Left kidney (tissue), 1 donor: ENCODE measurements at regions not wholly inside any gene's neighbourhood (a gene's known extent, or its start where the extent isn't known, plus 50 kb on each side); places are given as distances from the start of the nearest gene placed in this dataset.
"Not testable (repeated sequence)": the region's sequence is repeated elsewhere in the genome, so short reads cannot be mapped to it uniquely, and the experiment has no call there.

ENCODE experiments used
- DNase-seq: peaks from one replicate; pipeline ENCODE4 v3.0.0-alpha.2; 2013

DNA sequence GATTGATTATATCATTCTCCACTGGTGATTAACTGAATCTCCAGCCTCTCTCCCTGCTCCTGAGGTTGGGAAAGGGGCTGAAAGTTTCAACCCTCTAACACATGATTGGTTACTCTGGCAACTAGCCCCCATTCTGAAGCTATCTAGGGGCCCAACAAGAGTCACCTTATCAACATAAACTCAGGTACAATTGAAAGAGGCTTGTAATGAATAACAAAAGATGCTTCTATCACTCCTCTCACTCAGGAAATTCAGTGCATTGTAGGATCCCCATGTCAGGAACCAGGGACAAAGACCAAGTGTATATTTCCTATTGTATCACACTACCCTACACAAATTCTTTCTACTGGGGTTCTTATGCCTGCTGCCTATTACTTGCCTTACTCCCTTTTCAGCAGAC lies 123.9 kb upstream of the SLC13A1 start:
- no peak for DNase-seq

DNA sequence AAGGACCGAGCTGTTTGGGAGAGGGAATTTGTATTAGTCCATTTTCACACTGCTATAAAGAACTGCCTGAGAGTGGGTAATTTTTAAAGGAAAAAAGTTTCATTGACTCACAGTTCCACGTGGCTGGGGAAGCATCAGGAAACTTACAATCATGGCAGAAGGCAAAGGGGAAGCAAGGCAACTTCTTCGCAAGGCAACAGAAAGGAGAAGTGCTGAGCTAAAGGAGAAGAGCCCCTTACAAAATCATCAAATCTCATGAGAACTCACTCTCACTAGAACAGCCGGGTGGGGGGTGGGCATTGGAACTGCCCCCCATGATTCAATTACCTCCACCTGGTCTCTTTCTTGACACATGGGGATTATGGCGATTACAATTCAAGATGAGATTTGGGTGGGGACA lies 121.8 kb upstream of the SLC13A1 start:
- DNase-seq, result not testable (repeated sequence)

DNA sequence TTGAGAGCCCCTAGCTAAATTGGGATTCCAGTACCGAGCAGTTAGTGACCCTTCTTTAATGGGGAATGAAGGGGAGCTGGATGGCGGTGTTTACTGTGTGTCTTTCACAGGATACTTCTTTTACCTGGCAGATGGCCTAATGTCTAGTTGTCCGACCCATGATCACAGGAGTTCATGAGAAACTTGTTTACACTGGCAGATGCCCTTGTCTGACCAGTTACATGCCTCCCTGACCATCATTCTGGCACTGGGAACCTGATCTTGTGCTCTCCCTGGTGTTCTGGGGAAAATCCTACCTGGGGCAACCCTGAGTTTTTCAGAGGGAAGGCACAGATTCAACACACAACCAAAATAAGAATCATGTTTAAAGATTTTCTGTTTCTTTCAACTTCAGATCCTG lies 120.1 kb upstream of the SLC13A1 start:
- DNase-seq, result no peak

DNA sequence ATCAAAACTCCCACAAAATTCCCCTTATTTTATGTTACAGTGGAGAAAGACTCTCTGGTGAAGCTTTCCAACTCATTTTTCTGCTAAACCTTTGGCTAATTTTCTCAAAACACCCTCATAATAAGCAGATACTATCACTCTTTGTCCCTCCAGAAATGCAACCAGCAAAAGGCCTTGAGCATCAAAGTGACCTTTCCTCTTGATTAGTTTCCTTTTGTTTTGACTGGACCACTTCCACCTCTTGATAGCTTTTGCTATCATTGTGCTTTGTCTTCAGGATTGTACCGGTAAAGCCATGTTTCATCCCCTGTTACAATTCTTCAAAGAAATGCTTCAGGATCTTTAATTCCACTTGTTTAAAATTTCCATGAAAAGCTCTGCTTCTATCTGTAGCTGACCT lies 115.1 kb upstream of the SLC13A1 start:
- DNase-seq, result no peak

DNA sequence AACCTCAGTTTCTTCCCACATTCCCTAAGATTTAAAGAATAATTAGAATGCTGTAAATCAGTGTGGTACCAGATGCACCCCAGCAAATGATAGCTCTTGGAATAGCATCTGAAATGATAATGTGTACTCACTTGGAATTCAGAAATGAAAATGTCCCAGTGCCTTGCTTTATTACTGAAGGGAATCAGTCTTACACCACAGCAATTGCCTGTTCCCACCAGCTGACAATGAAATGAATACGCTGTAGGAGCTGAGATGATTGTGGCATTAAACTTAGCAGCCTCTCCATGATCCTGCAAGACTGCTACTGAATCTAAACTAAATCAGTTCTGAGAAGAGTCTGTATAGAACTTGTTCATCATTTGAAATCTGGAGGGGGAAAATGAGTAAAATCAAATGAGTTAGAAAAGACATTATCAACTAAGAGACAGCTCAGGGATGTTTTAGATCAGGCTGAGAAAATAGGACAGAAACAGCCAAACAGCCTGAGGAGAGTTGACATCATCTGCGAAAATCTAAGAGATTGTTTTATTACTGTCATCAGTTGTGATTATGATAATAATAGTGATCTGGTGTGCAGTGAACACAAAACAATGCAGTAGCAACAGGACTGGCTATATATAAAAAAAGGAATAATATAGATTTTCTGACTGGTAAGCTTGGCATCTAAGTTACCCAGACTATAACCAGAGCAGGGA lies 108.6 kb upstream of the SLC13A1 start:
- DNase-seq, result no peak

DNA sequence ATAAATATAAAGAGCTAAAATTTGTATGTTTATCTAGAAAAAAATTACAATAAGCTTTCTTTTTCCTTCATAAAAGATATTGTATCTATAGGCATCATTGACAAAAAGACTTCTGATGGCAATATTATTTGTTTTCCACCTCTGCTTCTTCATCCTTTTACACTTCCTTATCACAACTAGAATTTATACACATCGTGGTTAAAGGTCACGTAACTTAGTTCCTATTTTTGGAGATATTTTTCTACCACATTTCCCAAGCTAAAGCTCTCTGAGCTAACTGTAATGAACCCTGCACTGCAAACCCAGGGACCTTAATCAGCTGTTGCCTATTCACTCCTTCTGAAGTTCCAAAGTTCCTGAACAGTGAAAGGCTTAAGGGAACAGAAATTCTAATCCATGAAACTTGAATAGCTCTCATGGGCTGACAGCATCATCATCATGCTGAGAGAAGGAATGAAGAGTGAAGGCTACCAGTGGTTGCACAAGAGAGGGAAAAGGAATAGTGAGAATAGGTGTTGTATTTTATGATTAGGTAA lies 106.1 kb upstream of the SLC13A1 start:
- DNase-seq, result no peak

DNA sequence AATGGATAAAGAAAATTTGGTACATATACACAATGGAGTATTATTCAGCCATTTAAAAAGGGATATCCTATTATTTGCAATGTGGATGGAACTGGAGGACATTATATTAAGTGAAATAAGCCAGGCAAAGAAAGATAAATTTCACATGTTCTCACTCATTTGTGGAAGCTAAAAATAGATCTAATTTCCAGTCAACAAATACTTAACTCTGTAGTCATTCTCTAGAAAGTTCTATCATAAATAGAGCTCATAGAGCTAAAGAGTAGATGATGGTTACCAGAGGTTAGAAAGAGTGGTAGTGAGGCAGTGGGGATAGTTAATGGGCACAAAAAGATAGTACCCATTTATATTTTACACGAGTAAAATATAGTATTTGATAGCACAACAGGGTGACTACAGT lies 104.2 kb upstream of the SLC13A1 start:
- DNase-seq, result no peak

DNA sequence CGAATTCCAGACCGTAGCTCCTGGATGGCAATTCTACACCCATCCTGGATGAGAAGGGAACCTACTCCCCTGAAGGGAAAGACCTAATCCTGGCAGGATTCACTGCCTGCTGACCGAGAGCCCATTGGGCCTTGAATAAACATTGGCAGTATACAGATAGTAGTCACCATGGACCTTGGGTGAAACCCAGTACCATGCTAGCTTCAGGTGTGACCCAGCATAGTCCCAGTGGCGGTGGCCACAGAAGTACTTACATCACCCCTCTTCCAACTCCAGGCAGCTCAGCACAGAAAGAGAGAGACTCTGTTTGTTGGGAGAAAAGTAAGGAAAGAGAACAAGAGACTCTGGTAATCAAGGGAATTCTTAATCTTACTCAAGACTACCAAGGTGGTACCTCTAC lies 97.2 kb upstream of the SLC13A1 start:
- DNase-seq, result no peak

DNA sequence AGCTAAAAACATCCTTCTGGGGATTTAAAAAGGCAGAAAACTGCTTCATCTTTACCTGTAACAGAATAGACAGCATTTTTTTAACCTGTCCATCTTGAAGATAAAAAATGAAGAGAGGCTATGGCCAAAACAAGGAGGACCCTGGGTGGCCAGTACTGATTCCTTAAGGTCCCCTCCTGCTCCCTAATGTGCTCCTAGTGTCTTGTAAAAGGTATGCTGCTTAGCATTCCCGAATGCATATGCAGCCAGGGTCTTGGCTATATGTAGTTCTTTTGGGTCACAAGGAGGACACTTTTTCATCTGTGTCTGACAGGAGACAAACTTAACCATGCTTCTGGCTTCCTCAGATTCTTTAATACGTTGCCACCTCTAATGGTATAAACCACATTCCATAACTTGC lies 93.9 kb upstream of the SLC13A1 start:
- DNase-seq, result no peak

DNA sequence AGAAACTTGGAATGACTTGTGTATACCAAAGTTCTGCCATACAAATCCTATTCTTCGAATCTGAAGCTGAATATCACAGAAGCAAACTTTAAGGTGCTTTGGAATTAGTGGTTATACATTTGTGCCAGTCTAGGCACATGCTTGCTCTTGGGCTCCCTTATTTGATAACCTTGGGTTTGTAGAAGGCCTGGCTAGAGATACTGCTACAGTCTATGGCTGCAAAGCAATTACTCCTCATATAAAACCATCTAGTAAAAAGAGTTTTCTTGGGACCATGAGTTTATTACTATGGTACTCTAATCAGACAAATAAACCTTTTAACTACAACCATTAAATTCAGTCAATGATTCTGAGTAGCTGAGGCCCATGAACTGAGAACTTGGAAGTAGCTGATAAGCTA lies 92.5 kb upstream of the SLC13A1 start:
- no peak for DNase-seq

DNA sequence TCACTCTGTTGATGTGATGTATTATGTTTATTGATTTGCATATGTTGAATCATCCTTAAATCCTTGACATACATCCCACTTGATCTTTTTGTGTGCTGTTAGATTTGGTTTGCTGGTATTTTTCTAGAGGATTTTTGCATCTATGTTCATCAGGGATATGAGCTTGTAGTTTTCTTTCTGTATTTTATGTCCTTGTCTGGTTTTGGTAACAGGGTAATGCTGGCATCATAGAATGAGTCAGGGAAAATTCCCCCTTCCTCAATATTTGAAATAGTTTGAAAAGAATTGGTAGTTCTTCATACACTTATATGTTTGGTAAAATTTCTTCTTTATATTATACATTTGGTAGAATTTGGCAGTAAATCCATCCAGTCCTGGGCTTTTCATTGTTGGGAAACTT lies 89.4 kb upstream of the SLC13A1 start:
- no peak for DNase-seq

DNA sequence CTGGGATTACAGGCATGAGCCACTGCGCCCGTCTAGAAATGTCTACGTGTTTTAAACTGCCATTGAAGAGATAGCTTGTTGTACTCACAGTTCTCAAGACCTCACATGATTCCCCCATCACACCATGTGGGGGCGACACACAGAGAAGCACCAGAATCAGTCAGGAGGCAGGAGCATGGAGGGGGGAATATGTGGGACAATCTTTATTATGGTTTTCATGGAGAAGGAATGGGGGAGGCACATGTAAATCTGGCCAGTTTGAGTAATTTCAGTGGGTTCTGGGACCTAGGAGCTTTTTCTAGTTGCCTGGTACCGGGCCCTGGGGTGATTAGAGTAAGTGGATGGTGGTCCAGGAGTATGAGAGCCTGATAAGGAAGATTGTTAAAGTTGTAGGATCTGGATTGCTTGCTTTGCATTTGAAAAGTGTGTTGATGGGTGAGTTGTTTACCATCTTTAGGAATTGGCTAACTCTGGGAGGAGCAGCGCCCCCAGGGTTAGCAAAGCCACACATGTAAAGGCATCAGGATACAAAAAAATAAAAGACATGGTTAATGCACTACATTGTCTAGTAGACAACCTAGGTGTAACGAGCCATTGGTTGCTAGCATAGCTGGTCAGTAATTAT lies 85.4 kb upstream of the SLC13A1 start:
- DNase-seq, result no peak

DNA sequence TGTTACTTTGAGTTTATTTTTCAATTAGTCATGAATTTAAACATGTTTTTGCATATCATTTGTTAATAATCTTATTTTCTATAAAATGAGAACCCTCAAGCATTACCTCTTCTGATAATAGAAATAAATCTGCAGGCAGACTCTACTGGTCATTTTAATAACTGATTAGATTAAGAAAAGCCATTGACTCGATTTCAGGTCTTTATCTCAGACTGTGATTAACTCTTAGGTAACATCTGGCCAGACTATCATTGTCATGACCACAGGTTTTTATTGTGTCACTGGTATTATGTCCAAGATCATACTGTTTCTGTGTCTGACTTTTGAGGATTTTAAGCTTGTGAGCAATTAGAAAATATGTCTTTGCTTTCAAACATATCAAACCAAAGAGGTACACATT lies 83.6 kb upstream of the SLC13A1 start:
- DNase-seq, result no peak

DNA sequence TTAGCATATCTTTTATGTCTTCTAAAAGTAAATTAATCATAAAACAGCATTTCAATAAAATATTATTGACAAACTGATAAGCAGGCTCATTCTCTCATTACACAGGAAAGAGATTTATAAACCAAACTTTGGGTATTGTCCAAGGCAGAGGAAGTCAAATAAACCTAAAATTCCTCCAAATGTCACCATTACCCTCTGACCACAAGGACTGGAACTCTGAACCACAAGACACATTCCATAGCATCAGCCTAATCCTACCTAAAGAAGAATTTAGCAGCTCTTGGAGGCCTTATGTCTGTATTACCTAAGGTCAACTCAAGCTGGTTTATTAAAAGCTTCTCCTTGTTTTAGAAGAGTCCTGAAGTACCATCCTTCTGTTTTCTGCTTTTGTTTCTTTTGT lies 82.4 kb upstream of the SLC13A1 start:
- DNase-seq, result no peak

DNA sequence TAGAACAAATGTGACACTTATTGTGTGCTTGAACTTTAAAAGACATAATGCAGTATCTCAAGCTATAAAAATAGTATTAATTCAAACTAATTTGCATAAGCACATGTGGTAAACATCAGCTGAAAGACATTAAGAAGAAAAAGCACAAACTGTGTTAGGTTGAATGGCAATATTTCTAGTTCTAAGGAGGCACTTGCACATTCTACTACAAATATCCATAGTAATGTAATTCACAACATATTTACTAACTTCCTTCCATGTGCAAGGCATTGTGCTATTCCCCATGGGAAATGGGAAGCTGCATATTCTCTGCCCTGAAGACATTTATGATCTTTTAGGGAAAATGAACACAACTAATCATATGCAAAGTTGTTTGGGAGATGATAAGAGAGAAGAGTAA lies 80.2 kb upstream of the SLC13A1 start:
- no peak for DNase-seq

DNA sequence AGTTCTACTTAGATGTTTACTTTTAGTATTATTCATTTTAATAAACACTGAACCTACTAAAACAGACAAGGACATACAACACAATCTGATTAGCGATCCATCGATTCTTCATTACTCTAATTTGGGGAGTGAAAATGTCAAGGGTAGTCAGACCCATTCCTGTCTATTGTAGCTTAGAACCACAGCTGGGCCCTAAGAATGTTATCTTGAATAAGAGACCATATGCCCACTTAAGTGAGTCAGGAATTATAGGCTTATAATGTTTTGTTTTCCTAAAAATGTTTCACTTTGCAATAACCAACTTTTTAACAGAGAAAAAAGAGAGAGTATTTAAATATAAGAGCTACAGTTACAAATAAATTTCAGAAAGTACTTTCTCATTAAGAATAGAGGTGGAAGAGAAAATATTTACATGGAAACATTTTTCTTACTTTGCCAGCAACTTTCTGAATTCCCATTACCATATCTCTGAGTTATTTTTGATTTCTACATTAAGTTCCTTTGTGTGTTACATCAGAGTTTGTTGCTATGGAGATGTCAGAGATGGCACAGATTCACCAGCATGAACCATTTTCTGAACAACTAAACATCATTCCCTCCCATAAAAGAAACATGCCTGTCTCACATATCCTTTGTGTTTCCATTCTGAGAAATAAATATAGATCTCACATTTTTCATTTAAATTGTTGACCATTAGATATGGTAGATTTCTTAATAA lies 75.4 kb upstream of the SLC13A1 start:
- DNase-seq, result no peak

DNA sequence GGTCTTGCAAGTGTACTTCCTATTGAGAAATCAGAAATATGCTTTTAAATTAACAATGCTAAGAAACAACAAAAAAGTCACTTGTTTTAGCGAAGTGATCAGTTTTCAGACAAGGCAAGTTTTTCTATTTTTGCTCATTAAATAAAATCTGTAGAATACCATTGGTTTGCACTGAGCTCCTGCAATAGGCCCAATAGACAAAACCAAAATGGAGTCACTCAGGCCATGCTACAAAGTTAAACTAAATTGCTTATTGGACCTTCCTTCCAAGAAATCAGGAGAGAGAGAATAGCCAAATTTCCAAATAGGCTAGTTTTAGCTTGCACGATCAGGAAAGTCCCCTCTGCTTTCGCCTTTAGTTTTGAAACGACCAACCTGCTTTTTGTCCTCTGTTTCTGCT lies 73.4 kb upstream of the SLC13A1 start:
- no peak for DNase-seq

DNA sequence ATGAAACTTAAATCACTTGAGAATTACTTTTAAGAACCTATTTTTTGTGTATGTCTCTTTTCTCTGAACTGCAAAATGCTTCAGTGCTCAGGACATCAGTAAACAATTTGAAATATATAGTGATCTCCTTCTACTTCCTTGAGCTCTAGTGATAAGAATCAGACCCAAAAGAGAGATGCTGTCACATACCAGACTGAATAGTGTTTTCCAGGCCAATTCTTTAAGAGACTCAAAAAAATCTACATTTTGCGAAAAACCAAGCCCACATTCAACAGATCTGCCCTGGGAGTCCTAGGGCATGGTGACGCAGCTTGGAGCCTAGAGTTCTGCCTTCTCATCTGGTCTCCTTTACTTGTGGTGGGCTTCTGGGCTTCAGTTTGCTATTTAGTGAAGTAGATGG lies 72.1 kb upstream of the SLC13A1 start:
- DNase-seq, result no peak

DNA sequence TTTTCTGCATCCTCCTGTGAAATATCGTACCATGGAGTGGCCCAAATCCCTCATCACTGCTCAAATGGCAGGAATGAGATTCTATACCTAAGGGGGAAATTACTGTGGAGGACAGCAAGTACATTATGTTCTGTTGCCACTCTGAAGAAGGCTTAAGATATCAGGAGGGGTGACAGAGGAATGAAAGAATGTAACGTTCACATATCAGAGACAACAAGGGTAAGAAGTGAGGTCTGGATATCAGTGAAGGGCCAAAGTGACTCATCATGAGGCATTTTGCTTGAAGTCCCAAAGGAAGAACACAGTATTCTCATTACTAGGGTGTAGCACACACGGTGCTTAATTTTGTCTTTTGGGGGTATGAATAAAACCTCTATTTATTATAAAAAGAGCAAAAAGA lies 71.5 kb upstream of the SLC13A1 start:
- DNase-seq, result no peak

DNA sequence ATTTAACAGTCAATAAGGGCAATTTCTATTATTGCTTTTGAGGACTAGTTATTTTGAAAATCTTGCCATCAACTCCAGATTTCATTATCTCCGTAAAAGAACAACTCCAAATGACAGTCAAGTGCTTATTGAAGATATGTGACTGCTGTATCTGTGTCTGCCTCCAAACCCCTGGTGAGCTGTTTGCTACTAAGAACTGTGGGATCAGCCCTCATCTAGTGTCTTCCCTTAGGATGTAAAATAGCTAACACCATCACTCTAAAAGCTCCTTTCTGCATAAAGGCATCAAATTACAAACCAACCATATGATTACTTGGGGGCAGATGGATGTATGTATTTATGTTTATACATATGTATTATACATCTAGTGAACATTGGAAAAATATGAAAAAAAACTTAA lies 70.8 kb upstream of the SLC13A1 start:
- DNase-seq, result no peak

DNA sequence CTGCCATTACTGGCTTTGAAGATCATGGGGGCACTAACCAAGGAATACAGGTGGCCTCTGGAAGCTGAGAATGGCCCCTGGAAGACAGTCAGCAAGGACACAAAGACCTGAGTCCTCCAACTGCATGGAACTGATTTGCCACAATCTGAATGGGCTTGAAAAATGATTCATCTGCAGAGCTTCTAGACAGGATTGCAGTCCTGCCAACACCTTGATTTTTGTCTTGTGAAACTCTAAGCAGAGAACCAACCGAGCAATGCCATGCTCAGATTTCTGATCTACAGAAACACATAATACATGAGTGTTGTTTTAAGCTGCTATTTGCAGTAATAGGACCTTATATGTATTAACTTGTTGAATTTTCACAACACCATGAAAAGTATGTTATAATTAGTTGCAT lies 66.1 kb upstream of the SLC13A1 start:
- DNase-seq, result no peak

DNA sequence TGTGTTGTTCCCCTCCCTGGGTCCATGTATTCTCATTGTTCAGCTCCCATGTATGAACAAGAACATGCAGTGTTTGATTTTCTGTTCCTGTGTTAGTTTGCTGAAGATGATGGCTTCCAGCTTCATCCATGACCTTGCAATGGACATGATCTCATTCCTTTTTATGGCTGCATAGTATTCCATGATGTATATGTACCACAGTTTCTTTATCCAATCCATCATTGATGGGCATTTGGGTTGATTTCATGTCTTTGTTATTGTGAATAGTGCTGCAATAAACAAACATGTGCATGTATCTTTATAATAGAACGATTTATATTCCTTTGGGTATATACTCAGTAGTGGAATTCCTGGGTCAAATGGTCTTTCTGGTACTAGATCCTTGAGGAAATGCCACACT lies 65.1 kb upstream of the SLC13A1 start:
- DNase-seq, result not testable (repeated sequence)

DNA sequence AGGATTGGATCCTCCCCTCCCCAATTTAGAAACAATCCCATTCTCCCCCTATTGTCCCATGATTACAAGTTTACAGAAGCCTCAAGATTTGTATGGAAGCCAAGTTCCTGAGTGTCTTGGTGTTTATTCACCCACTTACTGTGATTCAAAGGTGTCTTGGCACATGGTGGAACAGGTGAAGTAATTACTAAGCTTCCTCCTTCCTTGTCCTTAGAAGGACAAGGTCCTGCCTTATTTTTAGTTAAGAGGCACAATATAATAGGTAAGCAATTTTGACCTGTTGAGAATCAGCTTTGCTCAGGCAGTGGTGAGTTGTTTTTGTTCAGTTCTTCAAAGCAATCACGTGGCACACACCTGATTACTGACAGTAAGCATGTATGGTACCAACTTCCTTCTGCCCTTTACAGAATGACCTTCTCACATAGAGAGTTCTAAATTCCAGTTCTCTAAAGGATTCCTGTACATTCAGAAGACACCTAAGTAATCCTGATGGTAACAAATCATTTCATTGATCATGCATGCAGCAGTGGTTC lies 60.7 kb upstream of the SLC13A1 start:
- DNase-seq, result no peak
